CD8-positive, alpha-beta memory T cell (primary cell): ENCODE measurements at regions not wholly inside any gene's neighbourhood (a gene's known extent, or its start where the extent isn't known, plus 50 kb on each side); places are given as distances from the start of the nearest gene placed in this dataset.
"Not testable (repeated sequence)": the region's sequence is repeated elsewhere in the genome, so short reads cannot be mapped to it uniquely, and the experiment has no call there.

Experiments used
- CTCF ChIA-PET: fragments of 350-600 bp; sonication (Branson Sonifier 250); formaldehyde crosslinking; loops from one replicate; lab custom pipeline; 2021; ENCODE audit warnings: antibody characterized with exemption; lab: Charles Lee
- POLR2A ChIA-PET: fragments of 350-600 bp; sonication (Branson Sonifier 250); formaldehyde crosslinking; loops from one replicate; lab custom pipeline; 2021; ENCODE audit warnings: antibody characterized with exemption; lab: Charles Lee
- DNase-seq, 5 donors: peaks; one replicate each; pipeline versions ENCODE4 v3.0.0 to v3.0.0-alpha.2; 2020 to 2022; ENCODE audit warnings: mixed read lengths in 1 of 5
- H3K27ac ChIP-seq: one replicate; pipeline ENCODE4 v1.7.0; 2013; ENCODE audit warnings: low read depth, mild to moderate bottlenecking, low read length, moderate library complexity
- H3K27me3 ChIP-seq: 2 replicates; pipeline ENCODE4 v1.7.0; 2013; ENCODE audit warnings: low read length, mild to moderate bottlenecking; ENCODE audit not compliant: insufficient read depth, poor library complexity, severe bottlenecking
- H3K36me3 ChIP-seq: 2 replicates; pipeline ENCODE4 v1.7.0; 2013; ENCODE audit warnings: mild to moderate bottlenecking, low read length, moderate library complexity; ENCODE audit not compliant: insufficient read depth
- H3K4me1 ChIP-seq: 2 replicates; pipeline ENCODE4 v1.7.0; 2013; ENCODE audit warnings: mild to moderate bottlenecking, low read length, moderate library complexity; ENCODE audit not compliant: insufficient read depth
- H3K4me3 ChIP-seq: 2 replicates; pipeline ENCODE4 v1.7.0; 2013; ENCODE audit warnings: mild to moderate bottlenecking, low read length
- H3K9me3 ChIP-seq: 2 replicates; pipeline ENCODE4 v1.7.0; 2013; ENCODE audit warnings: mild to moderate bottlenecking, low read length
- H3K27ac Mint-ChIP-seq, 8 donors: one replicate each; pipeline ENCODE4 v1.8.0; 2020 to 2021; ENCODE audit warnings: mixed read lengths in 8 of 8, mild to moderate bottlenecking in 6 of 8, inconsistent platforms in 3 of 8, moderate library complexity in 3 of 8
- H3K27me3 Mint-ChIP-seq, 2 donors: one replicate each; pipeline ENCODE4 v1.8.0; 2020 to 2021; ENCODE audit warnings: mixed read lengths in 2 of 2, mild to moderate bottlenecking in 1 of 2, moderate library complexity in 1 of 2
- H3K36me3 Mint-ChIP-seq, 3 donors: one replicate each; pipeline ENCODE4 v1.8.0; 2020 to 2021; ENCODE audit warnings: mixed read lengths in 3 of 3, inconsistent platforms in 1 of 3, mild to moderate bottlenecking in 1 of 3
- H3K4me1 Mint-ChIP-seq, 3 donors: one replicate each; pipeline ENCODE4 v1.8.0; 2020 to 2021; ENCODE audit warnings: mixed read lengths in 3 of 3, inconsistent platforms in 1 of 3, mild to moderate bottlenecking in 1 of 3
- H3K4me3 Mint-ChIP-seq, 7 donors: one replicate each; pipeline ENCODE4 v1.8.0; 2020 to 2021; ENCODE audit warnings: mixed read lengths in 7 of 7, mild to moderate bottlenecking in 6 of 7, moderate library complexity in 4 of 7, inconsistent platforms in 2 of 7
- H3K9me3 Mint-ChIP-seq, 5 donors: one replicate each; pipeline ENCODE4 v1.8.0; 2020 to 2022; ENCODE audit warnings: mixed read lengths in 5 of 5, mild to moderate bottlenecking in 3 of 5, moderate library complexity in 2 of 5, inconsistent platforms in 1 of 5

GRCh38 chr2:97363159-97363558 lies 226.5 kb downstream of the ANKRD36B start:
- H3K4me3 Mint-ChIP-seq, POLR2A ChIA-PET, H3K36me3 Mint-ChIP-seq, H3K4me1 Mint-ChIP-seq, H3K4me3 ChIP-seq, H3K4me1 ChIP-seq, H3K27me3 ChIP-seq, H3K36me3 ChIP-seq, DNase-seq, CTCF ChIA-PET, H3K9me3 Mint-ChIP-seq, H3K9me3 ChIP-seq, H3K27ac ChIP-seq, H3K27ac Mint-ChIP-seq: not testable (repeated sequence)
- H3K27me3 Mint-ChIP-seq = peaks cover 4 to 15% of the 10 kb centered on the region in 2 donors

GRCh38 chr2:97359861-97360584 lies 229.7 kb downstream of the ANKRD36B start:
- Mint-ChIP-seq H3K27ac (no peak overlapping the region), H3K9me3 (no peaks in the 10 kb centered on the region), H3K4me1 (no peaks in the 10 kb centered on the region), H3K4me3 (no peak overlapping the region), H3K27me3 (peaks cover 8 to 31% of the 10 kb centered on the region in 2 donors), H3K36me3 (no peaks in the 10 kb centered on the region)
- no peak for DNase-seq
- H3K4me1 ChIP-seq = no peaks in the 10 kb centered on the region
- H3K27me3 ChIP-seq = no peaks in the 10 kb centered on the region
- ChIA-PET POLR2A (no interaction called here), CTCF (no interaction called here)
- H3K27ac ChIP-seq = no peak overlapping the region
- H3K9me3 ChIP-seq = no peaks in the 10 kb centered on the region
- no peak overlapping the region for H3K4me3 ChIP-seq
- no peaks in the 10 kb centered on the region for H3K36me3 ChIP-seq

- H3K4me3 ChIP-seq = no peak overlapping the region
- Mint-ChIP-seq H3K36me3 (no peaks in the 10 kb centered on the region), H3K27ac (no peak overlapping the region), H3K9me3 (no peaks in the 10 kb centered on the region), H3K4me3 (no peak overlapping the region), H3K27me3 (peaks cover 16 to 63% of the 10 kb centered on the region in 2 donors), H3K4me1 (no peaks in the 10 kb centered on the region)
- CTCF ChIA-PET = no interaction called here
- no peak overlapping the region for H3K27ac ChIP-seq
- no peaks in the 10 kb centered on the region for H3K27me3 ChIP-seq
- no peaks in the 10 kb centered on the region for H3K4me1 ChIP-seq
- H3K36me3 ChIP-seq = no peaks in the 10 kb centered on the region
- no peaks in the 10 kb centered on the region for H3K9me3 ChIP-seq
- DNase-seq = no peak
- POLR2A ChIA-PET = no interaction called here
Measured at GRCh38 chr2:97355887-97356286, 233.8 kb downstream of the ANKRD36B start.

- no peak overlapping the region for H3K27ac ChIP-seq
- no peaks in the 10 kb centered on the region for H3K9me3 ChIP-seq
- H3K27ac Mint-ChIP-seq = peak overlapping the region in 1 of 8 donors; percentile 15
- no peaks in the 10 kb centered on the region for H3K4me1 ChIP-seq
- H3K9me3 Mint-ChIP-seq = no peaks in the 10 kb centered on the region
- no peaks in the 10 kb centered on the region for H3K36me3 ChIP-seq
- H3K27me3 ChIP-seq = no peaks in the 10 kb centered on the region
- ChIA-PET POLR2A (no interaction called here), CTCF (no interaction called here)
- peaks cover 19 to 69% of the 10 kb centered on the region in 2 donors for H3K27me3 Mint-ChIP-seq
- H3K36me3 Mint-ChIP-seq = no peaks in the 10 kb centered on the region
- no peak for DNase-seq
- H3K4me1 Mint-ChIP-seq = no peaks in the 10 kb centered on the region
- H3K4me3 Mint-ChIP-seq = no peak overlapping the region
- H3K4me3 ChIP-seq = no peak overlapping the region
Measured at GRCh38 chr2:97355176-97355575, 234.5 kb downstream of the ANKRD36B start.

GRCh38 chr2:97354576-97354975 lies 235.1 kb downstream of the ANKRD36B start:
- peaks cover 19 to 71% of the 10 kb centered on the region in 2 donors for H3K27me3 Mint-ChIP-seq
- CTCF ChIA-PET = no interaction called here

GRCh38 chr2:97348841-97349240 lies 235.9 kb downstream of the ANKRD36 start:
- H3K27ac Mint-ChIP-seq = no peak overlapping the region

More at GRCh38 chr2:97354576-97354975, 235.1 kb downstream of the ANKRD36B start:
- POLR2A ChIA-PET = no interaction called here
- no peaks in the 10 kb centered on the region for H3K4me1 Mint-ChIP-seq
- H3K4me3 Mint-ChIP-seq = no peak overlapping the region
- H3K4me1 ChIP-seq = no peaks in the 10 kb centered on the region
- no peak overlapping the region for H3K4me3 ChIP-seq
- no peaks in the 10 kb centered on the region for H3K27me3 ChIP-seq
- no peaks in the 10 kb centered on the region for H3K9me3 Mint-ChIP-seq
- H3K36me3 ChIP-seq = no peaks in the 10 kb centered on the region
- H3K9me3 ChIP-seq = no peaks in the 10 kb centered on the region
- H3K27ac ChIP-seq = no peak overlapping the region
- H3K36me3 Mint-ChIP-seq = no peaks in the 10 kb centered on the region
- no peak overlapping the region for H3K27ac Mint-ChIP-seq
- DNase-seq = no peak

GRCh38 chr2:97348265-97348664 lies 235.3 kb downstream of the ANKRD36 start:
- Mint-ChIP-seq H3K36me3 (no peaks in the 10 kb centered on the region), H3K27me3 (peaks cover 7 to 37% of the 10 kb centered on the region in 2 donors), H3K9me3 (no peaks in the 10 kb centered on the region), H3K4me1 (no peaks in the 10 kb centered on the region), H3K4me3 (no peak overlapping the region), H3K27ac (no peak overlapping the region)
- no peak for DNase-seq
- Histone ChIP-seq H3K4me3 (no peak overlapping the region), H3K27me3 (no peaks in the 10 kb centered on the region), H3K9me3 (no peaks in the 10 kb centered on the region), H3K4me1 (no peaks in the 10 kb centered on the region), H3K27ac (no peak overlapping the region), H3K36me3 (no peaks in the 10 kb centered on the region)
- POLR2A ChIA-PET = no interaction called here
- CTCF ChIA-PET = no interaction called here

More at GRCh38 chr2:97348841-97349240, 235.9 kb downstream of the ANKRD36 start:
- Histone ChIP-seq H3K27me3 (no peaks in the 10 kb centered on the region), H3K4me3 (no peak overlapping the region), H3K9me3 (no peaks in the 10 kb centered on the region), H3K27ac (no peak overlapping the region), H3K4me1 (no peaks in the 10 kb centered on the region), H3K36me3 (no peaks in the 10 kb centered on the region)
- Mint-ChIP-seq H3K27me3 (peaks cover 7 to 43% of the 10 kb centered on the region in 2 donors), H3K4me3 (no peak overlapping the region), H3K36me3 (no peaks in the 10 kb centered on the region), H3K4me1 (no peaks in the 10 kb centered on the region), H3K9me3 (no peaks in the 10 kb centered on the region)
- ChIA-PET CTCF (no interaction called here), POLR2A (no interaction called here)
- DNase-seq = no peak

- H3K4me1 Mint-ChIP-seq, H3K4me3 ChIP-seq, H3K4me1 ChIP-seq, H3K36me3 Mint-ChIP-seq, CTCF ChIA-PET, H3K9me3 Mint-ChIP-seq, H3K9me3 ChIP-seq, H3K27me3 ChIP-seq, H3K27ac ChIP-seq, H3K27ac Mint-ChIP-seq, POLR2A ChIA-PET, DNase-seq, H3K4me3 Mint-ChIP-seq, H3K36me3 ChIP-seq: not testable (repeated sequence)
- H3K27me3 Mint-ChIP-seq = peaks cover 1 to 13% of the 10 kb centered on the region in 2 donors
Measured at GRCh38 chr2:97344937-97345336, 232.0 kb downstream of the ANKRD36 start.
